DND-41 (cell line): ENCODE measurements at regions not wholly inside any gene's neighbourhood (a gene's known extent, or its start where the extent isn't known, plus 50 kb on each side); places are given as distances from the start of the nearest gene placed in this dataset.

Experiments used
- ATAC-seq: fragments of 200-7000 bp; cut with Tn5 transposase; 3 replicates; pipeline ENCODE4 v1.9.1; 2021; ENCODE audit warnings: low read depth; ENCODE audit not compliant: insufficient read depth
- DNase-seq: peaks from one replicate; pipeline ENCODE4 v3.0.0-alpha.2; 2020
- H2AFZ ChIP-seq: 2 replicates; pipeline ENCODE4 v1.6.0; 2012; ENCODE audit warnings: low read depth, low read length
- H3K27ac ChIP-seq: 2 replicates; pipeline ENCODE4 v1.5.1; 2012; ENCODE audit warnings: low read length, inconsistent platforms
- H3K27me3 ChIP-seq: fragments of 200-600 bp; sonication (generic); 2 replicates; pipeline ENCODE4 v1.6.0; 2012; ENCODE audit warnings: low read length, mild to moderate bottlenecking, inconsistent platforms; ENCODE audit not compliant: insufficient read depth, poor library complexity
- H3K36me3 ChIP-seq: 2 replicates; pipeline ENCODE4 v1.5.1; 2012; ENCODE audit warnings: low read length, inconsistent platforms; ENCODE audit not compliant: insufficient read depth
- H3K4me1 ChIP-seq: 2 replicates; pipeline ENCODE4 v1.5.1; 2012; ENCODE audit warnings: mild to moderate bottlenecking, low read length; ENCODE audit not compliant: insufficient read depth
- H3K4me2 ChIP-seq: 2 replicates; pipeline ENCODE4 v1.6.0; 2012; ENCODE audit warnings: mild to moderate bottlenecking, moderate library complexity, low read length, inconsistent platforms; ENCODE audit not compliant: insufficient read depth
- H3K4me3 ChIP-seq, 2 experiments: fragments of 200-600 bp in 1 of 2; shearing (Covaris generic) in 1 of 2; 2 replicates each; pipeline ENCODE4 v1.5.1; 2012 to 2016; ENCODE audit warnings: inconsistent platforms in 2 of 2, low read length in 2 of 2, mild to moderate bottlenecking in 2 of 2, low read depth in 1 of 2, moderate library complexity in 1 of 2
- H3K79me2 ChIP-seq: 2 replicates; pipeline ENCODE4 v1.6.0; 2012; ENCODE audit warnings: low read length, inconsistent platforms; ENCODE audit not compliant: insufficient read depth
- H3K9ac ChIP-seq: 2 replicates; pipeline ENCODE4 v1.6.0; 2012; ENCODE audit warnings: low read depth, mild to moderate bottlenecking, inconsistent platforms, low read length, moderate library complexity
- H3K9me3 ChIP-seq: 2 replicates; pipeline ENCODE4 v1.5.1; 2012; ENCODE audit warnings: low read length, moderate library complexity, mild to moderate bottlenecking, inconsistent platforms; ENCODE audit not compliant: insufficient read depth, severe bottlenecking
- H4K20me1 ChIP-seq: 2 replicates; pipeline ENCODE4 v1.6.0; 2012; ENCODE audit warnings: low read length; ENCODE audit not compliant: insufficient read depth
- CTCF ChIP-seq: IDR thresholded peaks from 2 replicates; pipeline ENCODE4 v1.5.1; 2012; ENCODE audit warnings: borderline replicate concordance, low read length, moderate library complexity, mild to moderate bottlenecking; ENCODE audit not compliant: poor library complexity, severe bottlenecking; ENCODE audit errors: extremely low read depth
- EZH2 ChIP-seq: IDR thresholded peaks from 3 replicates; pipeline ENCODE4 v1.6.1; 2012; ENCODE audit warnings: borderline replicate concordance, low read depth, mild to moderate bottlenecking, moderate library complexity, low read length, inconsistent platforms; ENCODE audit not compliant: severe bottlenecking

- Histone ChIP-seq H3K9me3 (no peaks in the 10 kb centered on the region), H3K4me3 (no peak overlapping the region), H2AFZ (peak overlapping the region; percentile 33; the same call in 1 of the 2 replicates), H4K20me1 (no peaks in the 10 kb centered on the region), H3K79me2 (no peaks in the 10 kb centered on the region), H3K4me1 (peaks cover 66% of the 10 kb centered on the region), H3K36me3 (no peaks in the 10 kb centered on the region), H3K27ac (peak overlapping the region; percentile 69), H3K27me3 (no peaks in the 10 kb centered on the region), H3K4me2 (no peak overlapping the region), H3K9ac (no peak overlapping the region)
- ATAC-seq (peak; percentile 69), DNase-seq (peak; percentile 59)
- TF ChIP-seq EZH2, result no peak
Measured at GRCh38 chr6:90463359-90463758, 123.5 kb downstream of the MAP3K7 start.

GRCh38 chr6:90462102-90462501 is 124.8 kb downstream of the MAP3K7 start:
- no peaks in the 10 kb centered on the region for H4K20me1 ChIP-seq
- no peaks in the 10 kb centered on the region for H3K27me3 ChIP-seq
- H3K4me3 ChIP-seq, result no peak overlapping the region
- H3K4me1 ChIP-seq, result peaks cover 77% of the 10 kb centered on the region
- no peak for ATAC-seq
- H3K27ac ChIP-seq, result no peak overlapping the region
- H3K79me2 ChIP-seq, result no peaks in the 10 kb centered on the region
- TF ChIP-seq CTCF, result no peak
- TF ChIP-seq EZH2, result no peak
- H3K9me3 ChIP-seq, result no peaks in the 10 kb centered on the region
- no peak overlapping the region for H2AFZ ChIP-seq
- H3K36me3 ChIP-seq, result no peaks in the 10 kb centered on the region
- H3K4me2 ChIP-seq, result no peak overlapping the region
- no peak for DNase-seq
- no peak overlapping the region for H3K9ac ChIP-seq

- TF ChIP-seq EZH2 (no peak), CTCF (no peak)
- Histone ChIP-seq H3K36me3 (no peaks in the 10 kb centered on the region), H3K27ac (peak overlapping the region; percentile 38), H4K20me1 (no peaks in the 10 kb centered on the region), H3K4me2 (no peak overlapping the region), H3K79me2 (no peaks in the 10 kb centered on the region), H3K9me3 (no peaks in the 10 kb centered on the region), H2AFZ (no peak overlapping the region), H3K27me3 (no peaks in the 10 kb centered on the region), H3K4me3 (no peak overlapping the region), H3K9ac (no peak overlapping the region), H3K4me1 (peaks cover 74% of the 10 kb centered on the region)
- DNase-seq (no peak), ATAC-seq (no peak)
Measured at GRCh38 chr6:90461383-90461782, 125.5 kb downstream of the MAP3K7 start.

- H3K36me3 ChIP-seq, result no peaks in the 10 kb centered on the region
- peak overlapping the region; percentile 26 for H3K4me2 ChIP-seq
- peaks cover 70% of the 10 kb centered on the region for H3K4me1 ChIP-seq
- peak overlapping the region; percentile 81 for H3K27ac ChIP-seq
- no peak overlapping the region for H3K4me3 ChIP-seq
- H3K9ac ChIP-seq, result no peak overlapping the region
- no peaks in the 10 kb centered on the region for H3K9me3 ChIP-seq
- ATAC-seq (peak; percentile 16; the same call in 2 of the 3 replicates), DNase-seq (peak; percentile 75)
- no peaks in the 10 kb centered on the region for H3K79me2 ChIP-seq
- no peak overlapping the region for H2AFZ ChIP-seq
- no peaks in the 10 kb centered on the region for H4K20me1 ChIP-seq
- H3K27me3 ChIP-seq, result no peaks in the 10 kb centered on the region
- TF ChIP-seq CTCF (no peak), EZH2 (no peak)
Measured at GRCh38 chr6:90460051-90460450, 126.8 kb downstream of the MAP3K7 start.
